Hematopoietic multipotent progenitor cell treated with erythropoietin and hydrocortisone succinate and interleukin-3 and kit ligand, for 6 days (in vitro differentiated cells): ENCODE measurements at regions not wholly inside any gene's neighbourhood (a gene's known extent, or its start where the extent isn't known, plus 50 kb on each side); places are given as distances from the start of the nearest gene placed in this dataset.

Experiments used
- DNase-seq: peaks from one replicate; pipeline ENCODE4 v3.0.0-alpha.2; 2015

GRCh38 chr9:126095546-126096190, 231.0 kb upstream of the MVB12B start:
- no peak for DNase-seq

DNA sequence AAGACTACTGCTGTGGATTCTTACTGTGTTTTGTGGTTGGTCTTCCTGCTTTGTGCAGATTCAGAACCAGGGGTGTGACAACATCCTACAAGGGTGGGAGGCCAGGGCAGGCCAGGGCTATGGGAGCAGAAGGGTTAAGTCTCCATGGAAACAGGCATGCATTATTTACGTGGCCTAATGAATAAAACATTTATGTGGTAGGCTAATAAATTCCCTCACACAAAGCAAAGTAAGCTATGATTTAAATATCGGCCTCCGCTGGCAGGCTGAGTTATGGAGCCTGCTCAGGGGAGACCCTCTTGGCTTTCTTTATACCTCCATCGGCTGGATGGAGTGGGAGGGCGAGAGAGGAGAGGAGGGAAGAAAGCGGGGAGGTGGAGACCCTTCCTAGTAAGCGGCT, 230.3 kb upstream of the MVB12B start:
- DNase-seq, result no peak

GRCh38 chr9:126097679-126098078, 228.9 kb upstream of the MVB12B start:
- no peak for DNase-seq

DNA sequence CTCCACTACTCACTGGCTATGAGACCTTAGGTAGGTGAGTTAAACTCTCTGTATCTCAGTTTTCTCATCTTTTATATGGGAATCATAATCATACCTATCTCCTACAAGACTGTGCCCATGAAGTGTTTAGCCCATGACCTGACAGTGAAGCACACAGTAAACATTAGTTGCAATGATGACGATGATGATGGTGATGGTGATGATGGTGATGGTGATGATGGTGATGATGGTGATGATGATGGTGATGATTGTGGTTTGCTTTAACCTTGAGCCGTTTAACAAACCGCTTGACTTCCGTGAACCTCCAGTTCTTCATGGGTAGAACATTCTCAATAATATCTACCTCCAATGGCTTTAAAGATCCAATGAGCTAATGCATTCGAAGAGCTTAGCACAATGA, 220.2 kb upstream of the MVB12B start:
- DNase-seq, result no peak

DNA sequence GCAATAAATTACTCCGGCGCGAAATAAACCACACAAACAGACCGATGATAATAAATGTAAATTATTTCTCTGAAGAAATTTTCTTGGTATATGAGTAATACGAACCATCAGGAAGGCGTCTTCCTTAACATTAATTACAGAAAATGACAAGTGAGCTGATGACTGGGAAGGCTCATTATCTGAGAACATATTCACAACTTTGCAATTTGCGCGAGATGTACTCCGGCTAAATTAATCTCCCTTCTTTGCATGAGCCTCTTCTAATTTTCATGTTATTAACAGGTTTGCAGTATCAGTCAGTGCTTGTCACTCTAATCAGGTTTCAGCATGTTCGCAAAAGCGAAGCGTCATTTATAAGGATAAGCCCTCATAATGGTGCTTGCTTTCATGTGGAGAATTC, 218.9 kb upstream of the MVB12B start:
- no peak for DNase-seq

DNA sequence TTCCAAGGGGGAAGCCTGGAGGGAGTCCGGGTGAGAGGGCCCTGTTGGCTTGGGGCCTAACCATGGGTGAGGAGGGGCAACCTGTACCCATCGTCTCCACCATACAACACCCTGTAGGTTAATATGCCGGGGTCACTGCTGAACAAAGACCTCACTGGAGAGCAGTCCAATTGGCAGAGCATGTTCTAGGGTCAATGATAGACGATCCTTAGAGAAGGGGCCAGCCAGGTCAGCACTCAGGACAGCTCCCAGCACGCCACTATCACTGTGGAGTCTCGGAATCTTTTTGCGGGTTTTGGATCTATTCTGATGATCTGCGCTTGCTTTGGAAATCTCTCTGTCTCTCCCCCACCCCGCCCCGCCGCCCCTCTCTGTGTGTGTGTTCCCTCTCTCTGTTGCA, 218.4 kb upstream of the MVB12B start:
- peak; percentile 19 for DNase-seq

DNA sequence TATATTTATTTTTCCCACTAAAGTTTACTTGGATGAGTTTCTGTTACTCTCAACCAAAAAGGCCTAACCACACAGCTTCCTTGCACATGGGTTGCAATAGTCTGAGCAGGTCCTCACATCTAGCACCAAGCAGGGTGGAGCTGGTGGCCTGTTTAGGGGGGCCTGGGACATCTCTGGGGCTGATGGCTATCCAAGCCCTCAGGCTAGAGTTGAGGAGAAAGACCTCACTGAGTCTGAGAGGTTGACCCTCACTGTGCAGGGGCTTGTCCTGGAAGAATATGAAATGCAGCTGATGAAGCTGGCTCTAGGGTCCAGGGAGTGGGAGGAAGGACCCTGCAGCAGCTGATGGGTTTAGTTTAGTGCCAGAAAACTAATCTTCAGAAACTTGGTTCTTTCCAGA, 217.1 kb upstream of the MVB12B start:
- no peak for DNase-seq

- DNase-seq, result no peak
Measured at GRCh38 chr9:126111556-126111955, 215.1 kb upstream of the MVB12B start.

DNA sequence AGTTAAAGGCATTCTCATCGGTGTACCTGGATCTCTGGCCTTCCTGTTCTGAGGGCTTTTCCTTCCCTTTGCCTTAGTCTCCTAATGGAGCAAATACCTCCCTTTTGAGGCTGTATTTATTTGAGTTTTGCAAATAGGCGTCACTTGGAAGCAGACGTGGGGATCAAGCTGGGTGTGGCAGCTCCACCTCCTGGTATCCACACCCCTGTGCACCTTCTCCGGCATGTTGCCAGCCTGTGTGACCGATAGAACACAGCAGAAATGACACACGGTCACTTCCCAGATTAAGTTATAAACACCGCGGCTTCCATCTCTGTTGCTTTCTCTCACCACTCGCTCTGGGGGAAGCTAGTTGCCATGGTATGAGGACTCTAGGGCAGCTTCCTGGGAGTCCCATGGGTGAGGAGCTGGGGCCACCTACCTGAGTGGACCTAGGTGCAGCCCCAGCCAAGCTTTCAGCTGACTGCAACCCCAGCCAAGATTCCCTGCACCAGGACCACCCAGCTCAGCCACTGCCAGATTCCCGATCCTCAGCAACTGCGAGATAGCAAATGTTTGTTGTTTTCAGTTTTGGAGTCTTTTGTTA, 214.4 kb upstream of the MVB12B start:
- no peak for DNase-seq

DNA sequence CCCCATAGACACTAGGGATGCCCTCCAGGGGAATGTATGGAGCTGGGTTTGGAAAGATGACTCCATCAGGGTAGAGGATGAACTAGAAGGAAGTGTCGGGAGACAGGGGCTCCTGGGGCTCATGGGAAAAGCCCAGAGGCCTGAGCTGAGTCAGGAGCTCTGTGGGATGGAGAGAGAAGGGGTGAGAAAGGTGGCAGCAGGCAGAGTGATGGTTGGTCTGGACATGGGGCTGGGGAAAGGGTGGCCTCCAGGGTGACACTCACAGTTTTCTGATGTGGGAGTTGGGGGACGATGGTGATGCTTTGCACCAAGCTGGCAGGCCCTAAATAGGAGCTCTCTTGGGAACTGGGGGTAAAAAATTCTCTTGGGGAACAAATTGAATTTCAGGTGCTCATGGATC, 213.5 kb upstream of the MVB12B start:
- DNase-seq, result no peak

DNA sequence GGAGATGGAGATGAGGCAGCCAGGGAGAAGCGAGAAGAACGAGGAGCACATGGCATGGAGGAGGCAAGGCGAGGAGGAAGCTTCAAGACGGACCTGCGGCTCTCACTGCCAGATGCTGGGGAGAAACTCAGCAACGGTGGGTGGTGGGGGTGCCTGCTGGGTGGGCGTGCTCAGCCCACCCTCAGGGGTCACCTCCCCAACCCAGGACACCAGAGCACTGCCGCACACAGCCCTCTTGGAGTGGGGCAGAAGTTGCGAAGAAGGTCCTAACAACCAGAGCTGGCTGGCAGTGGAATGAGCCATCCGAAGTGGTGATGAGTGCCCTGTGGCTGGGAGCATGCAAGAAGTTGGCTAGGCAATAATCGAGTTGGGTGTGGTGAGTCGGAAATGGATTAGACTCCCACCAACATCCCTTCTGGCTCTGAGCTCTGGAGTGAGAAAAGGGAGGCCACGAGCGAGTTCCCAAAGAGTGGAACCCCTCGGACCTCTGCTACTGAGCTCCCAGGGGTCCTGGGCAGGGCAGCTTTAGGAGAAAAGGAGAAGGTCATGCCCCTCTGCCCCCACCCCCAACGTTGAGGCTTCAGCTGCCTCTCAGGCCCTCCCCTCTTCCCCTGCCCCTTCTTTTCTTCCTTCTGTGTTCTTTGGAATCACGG, 212.7 kb upstream of the MVB12B start:
- DNase-seq, result no peak

- DNase-seq, result no peak
Measured at GRCh38 chr9:126114409-126114760, 212.2 kb upstream of the MVB12B start.

DNA sequence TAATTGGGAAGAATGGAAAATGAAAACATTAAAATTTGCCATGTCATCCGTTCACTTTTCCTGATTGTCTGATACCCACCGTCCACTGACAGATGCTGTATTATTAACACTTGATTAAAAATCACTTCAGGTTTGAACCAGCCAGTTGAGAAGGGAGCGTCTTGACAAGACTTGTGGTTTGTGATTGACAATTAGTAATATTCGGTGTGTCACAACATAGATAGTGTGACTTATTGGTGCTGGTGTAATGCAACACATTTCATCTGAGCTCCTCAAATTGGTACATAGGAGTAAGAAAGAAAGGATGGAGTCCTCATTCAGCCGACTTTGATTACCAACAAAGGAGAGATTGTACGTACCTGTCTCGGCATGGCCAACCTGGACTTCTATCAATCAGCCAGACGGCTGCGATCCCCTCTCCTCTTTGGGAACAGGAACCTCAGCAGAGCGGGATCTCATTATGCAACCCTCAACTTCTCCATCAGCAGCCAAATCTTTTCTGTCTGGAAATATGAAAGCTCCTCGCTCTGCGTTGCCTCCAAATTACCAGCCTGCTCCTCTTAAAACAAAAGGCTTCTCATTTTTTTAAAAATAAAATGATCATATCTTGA, 211.7 kb upstream of the MVB12B start:
- DNase-seq, result no peak

DNA sequence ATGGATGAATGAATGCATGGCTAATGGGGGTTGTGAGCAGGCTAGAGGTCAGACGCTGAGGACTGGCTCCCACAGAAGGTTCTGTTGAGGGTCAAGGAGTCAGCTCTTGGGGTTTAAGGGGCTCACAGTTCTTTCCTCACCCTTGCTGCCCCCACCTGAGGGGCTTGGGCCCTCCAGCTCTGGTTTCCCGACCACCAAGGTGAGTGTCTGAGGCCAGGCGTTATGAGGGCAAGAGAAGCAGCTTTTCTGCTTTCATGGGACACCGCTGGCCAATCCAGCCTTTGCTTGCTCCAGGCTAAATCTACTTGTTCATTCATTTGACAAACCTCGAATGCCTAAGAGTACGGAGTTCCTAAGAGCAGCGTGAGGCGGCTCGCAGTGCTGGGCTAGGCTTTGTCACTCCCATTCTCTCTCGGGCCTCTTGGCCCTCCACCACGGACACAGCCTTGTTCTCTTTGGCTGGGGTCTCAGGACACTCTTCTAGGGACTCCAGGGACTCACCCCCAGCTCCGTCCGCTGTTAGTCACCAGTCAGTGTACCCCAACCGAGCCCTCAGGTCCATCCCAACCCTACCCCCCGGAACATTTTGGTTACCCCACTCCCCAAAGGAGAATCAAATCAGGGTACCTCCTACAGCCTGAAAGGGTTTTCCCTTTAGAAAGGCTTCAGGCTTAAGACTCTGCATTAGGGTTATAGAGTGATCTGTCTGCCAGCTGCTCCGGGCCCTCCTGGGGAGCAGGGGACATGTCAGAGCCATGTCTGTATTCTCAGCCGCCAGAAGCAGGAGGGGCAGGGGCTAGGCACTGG, 210.1 kb upstream of the MVB12B start:
- no peak for DNase-seq

DNA sequence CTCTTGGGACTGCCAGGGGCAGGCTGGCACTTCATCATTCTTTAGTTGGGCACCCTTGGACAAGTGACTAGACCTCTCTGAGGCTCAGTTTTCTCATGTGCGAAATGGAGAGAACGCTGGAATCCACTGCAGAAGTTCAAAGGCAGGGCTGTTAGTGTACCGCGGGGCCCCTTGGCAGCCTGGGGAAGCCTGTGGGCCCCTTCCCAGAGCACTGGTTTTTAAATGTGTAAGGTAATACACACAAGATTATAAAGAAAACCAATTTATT, 209.5 kb upstream of the MVB12B start:
- no peak for DNase-seq

GRCh38 chr9:126117631-126118030, 209.0 kb upstream of the MVB12B start:
- no peak for DNase-seq

GRCh38 chr9:126119731-126120130, 206.9 kb upstream of the MVB12B start:
- DNase-seq, result no peak

- DNase-seq, result no peak
Measured at GRCh38 chr9:126122901-126123616, 203.6 kb upstream of the MVB12B start.

GRCh38 chr9:126123927-126124326, 202.7 kb upstream of the MVB12B start:
- no peak for DNase-seq

DNA sequence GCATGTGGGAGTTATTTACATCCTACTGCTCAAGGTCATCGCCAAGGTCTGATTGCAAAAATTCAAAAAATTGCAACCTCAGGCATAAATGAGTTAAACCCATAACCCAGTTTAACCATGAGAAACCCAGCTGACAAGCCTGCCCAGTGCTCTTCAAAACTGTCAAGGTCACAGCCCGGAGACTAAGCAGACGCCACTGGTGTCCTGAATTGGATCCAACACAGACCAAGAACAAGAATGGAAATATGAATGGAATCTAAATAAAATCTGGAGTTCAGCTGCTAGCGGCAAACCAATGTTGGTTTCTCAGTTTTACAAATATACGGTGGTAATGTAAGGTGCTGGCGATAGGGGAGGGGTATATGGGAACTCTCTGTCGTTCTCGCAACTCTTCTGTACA, 201.5 kb upstream of the MVB12B start:
- DNase-seq, result no peak

DNA sequence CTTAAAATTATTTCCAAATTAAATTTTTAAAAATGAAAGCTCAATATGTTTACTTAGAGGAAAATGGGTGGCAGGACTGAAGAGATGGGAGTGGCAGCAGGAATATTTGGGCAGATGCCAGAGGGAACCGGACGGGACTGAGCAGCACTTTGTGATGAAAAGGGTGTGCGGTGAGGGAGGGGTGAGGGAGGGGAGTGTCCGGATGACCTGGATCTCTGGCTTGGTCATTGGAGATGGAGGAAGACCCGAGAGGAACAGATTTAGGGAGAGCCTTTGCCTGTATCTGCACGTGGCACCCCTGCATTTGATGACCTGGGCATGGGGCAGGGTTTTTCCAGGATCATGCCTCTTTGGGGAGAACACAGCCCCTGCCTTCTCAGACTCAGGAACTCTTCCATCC, 201.1 kb upstream of the MVB12B start:
- DNase-seq, result no peak

DNA sequence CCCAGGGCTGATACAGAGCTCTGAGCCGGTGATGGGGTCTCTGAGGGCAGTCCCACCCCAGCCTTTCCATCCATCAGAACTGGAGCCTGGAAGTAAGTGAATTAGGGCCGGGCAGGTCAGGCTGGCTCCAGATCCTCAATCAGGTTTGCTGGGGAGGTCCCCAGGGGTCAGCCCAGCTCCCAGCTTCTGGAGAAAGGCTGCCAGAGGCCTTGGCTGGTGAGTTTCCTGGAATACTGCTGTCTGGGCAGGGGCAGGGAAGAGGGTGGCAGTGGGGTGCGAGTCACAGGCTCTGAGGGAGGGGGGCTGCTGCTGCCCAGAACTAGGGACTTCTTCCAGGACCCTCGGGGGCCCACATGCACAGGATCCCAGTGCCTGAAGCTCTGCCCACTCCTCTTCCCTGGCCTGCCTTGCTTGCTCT, 200.6 kb upstream of the MVB12B start:
- no peak for DNase-seq

GRCh38 chr9:126126807-126127206, 199.8 kb upstream of the MVB12B start:
- DNase-seq, result no peak
